Neural cell (in vitro differentiated cells): ENCODE measurements at regions not wholly inside any gene's neighbourhood (a gene's known extent, or its start where the extent isn't known, plus 50 kb on each side); places are given as distances from the start of the nearest gene placed in this dataset.

Experiments used
- EP300 ChIP-seq: fragments of 450-650 bp; conservative IDR thresholded peaks from 2 replicates; pipeline ENCODE4 v1.6.1; 2014; ENCODE audit warnings: antibody characterized with exemption, mild to moderate bottlenecking, moderate library complexity; ENCODE audit not compliant: poor library complexity, severe bottlenecking
- POLR2AphosphoS5 ChIP-seq: IDR thresholded peaks from 2 replicates; pipeline ENCODE4 v1.6.1; 2012
- RAD21 ChIP-seq: fragments of 450-650 bp; conservative IDR thresholded peaks from 2 replicates; pipeline ENCODE4 v1.6.1; 2014; ENCODE audit warnings: antibody characterized with exemption, mild to moderate bottlenecking, moderate library complexity
- SMC3 ChIP-seq: fragments of 450-650 bp; conservative IDR thresholded peaks from 2 replicates; pipeline ENCODE4 v1.6.1; 2014; ENCODE audit warnings: antibody characterized with exemption, mild to moderate bottlenecking, moderate library complexity; ENCODE audit not compliant: poor library complexity
- TF ChIP-seq, protein P1 (sequence below): IDR thresholded peaks from 2 replicates; pipeline ENCODE4 v1.6.1; 2012; ENCODE audit warnings: borderline replicate concordance
- TF ChIP-seq, protein P2 (sequence below): fragments of 450-650 bp; IDR thresholded peaks from 2 replicates; pipeline ENCODE4 v1.5.1; 2014; ENCODE audit warnings: antibody characterized with exemption, mild to moderate bottlenecking, moderate library complexity; ENCODE audit not compliant: poor library complexity, severe bottlenecking

DNA sequence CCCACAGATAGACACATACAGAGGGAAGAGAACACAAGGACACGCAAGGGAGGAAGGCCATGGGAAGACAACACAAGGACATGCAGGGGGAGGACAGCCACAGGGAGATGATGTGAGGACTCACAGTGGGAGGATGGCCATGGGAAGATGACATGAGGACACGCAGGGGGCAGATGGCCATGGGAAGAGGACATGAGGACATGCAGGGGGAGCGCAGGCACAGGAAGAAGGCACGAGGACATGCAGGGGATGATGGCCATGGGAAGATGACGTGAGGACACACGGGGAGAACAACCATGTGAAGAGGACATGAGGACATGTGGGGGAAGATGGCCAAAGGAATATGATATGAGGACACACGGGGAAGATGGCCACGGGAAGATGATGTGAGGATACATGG is 84.7 kb downstream of the UQCRFS1 start:
- TF ChIP-seq, protein P1, sequence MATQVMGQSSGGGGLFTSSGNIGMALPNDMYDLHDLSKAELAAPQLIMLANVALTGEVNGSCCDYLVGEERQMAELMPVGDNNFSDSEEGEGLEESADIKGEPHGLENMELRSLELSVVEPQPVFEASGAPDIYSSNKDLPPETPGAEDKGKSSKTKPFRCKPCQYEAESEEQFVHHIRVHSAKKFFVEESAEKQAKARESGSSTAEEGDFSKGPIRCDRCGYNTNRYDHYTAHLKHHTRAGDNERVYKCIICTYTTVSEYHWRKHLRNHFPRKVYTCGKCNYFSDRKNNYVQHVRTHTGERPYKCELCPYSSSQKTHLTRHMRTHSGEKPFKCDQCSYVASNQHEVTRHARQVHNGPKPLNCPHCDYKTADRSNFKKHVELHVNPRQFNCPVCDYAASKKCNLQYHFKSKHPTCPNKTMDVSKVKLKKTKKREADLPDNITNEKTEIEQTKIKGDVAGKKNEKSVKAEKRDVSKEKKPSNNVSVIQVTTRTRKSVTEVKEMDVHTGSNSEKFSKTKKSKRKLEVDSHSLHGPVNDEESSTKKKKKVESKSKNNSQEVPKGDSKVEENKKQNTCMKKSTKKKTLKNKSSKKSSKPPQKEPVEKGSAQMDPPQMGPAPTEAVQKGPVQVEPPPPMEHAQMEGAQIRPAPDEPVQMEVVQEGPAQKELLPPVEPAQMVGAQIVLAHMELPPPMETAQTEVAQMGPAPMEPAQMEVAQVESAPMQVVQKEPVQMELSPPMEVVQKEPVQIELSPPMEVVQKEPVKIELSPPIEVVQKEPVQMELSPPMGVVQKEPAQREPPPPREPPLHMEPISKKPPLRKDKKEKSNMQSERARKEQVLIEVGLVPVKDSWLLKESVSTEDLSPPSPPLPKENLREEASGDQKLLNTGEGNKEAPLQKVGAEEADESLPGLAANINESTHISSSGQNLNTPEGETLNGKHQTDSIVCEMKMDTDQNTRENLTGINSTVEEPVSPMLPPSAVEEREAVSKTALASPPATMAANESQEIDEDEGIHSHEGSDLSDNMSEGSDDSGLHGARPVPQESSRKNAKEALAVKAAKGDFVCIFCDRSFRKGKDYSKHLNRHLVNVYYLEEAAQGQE: no peak
- TF ChIP-seq, protein P2, sequence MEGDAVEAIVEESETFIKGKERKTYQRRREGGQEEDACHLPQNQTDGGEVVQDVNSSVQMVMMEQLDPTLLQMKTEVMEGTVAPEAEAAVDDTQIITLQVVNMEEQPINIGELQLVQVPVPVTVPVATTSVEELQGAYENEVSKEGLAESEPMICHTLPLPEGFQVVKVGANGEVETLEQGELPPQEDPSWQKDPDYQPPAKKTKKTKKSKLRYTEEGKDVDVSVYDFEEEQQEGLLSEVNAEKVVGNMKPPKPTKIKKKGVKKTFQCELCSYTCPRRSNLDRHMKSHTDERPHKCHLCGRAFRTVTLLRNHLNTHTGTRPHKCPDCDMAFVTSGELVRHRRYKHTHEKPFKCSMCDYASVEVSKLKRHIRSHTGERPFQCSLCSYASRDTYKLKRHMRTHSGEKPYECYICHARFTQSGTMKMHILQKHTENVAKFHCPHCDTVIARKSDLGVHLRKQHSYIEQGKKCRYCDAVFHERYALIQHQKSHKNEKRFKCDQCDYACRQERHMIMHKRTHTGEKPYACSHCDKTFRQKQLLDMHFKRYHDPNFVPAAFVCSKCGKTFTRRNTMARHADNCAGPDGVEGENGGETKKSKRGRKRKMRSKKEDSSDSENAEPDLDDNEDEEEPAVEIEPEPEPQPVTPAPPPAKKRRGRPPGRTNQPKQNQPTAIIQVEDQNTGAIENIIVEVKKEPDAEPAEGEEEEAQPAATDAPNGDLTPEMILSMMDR: no peak
- TF ChIP-seq EP300 (no peak), POLR2AphosphoS5 (no peak), RAD21 (no peak), SMC3 (no peak)
